GM18951 (cell line): ENCODE measurements at regions not wholly inside any gene's neighbourhood (a gene's known extent, or its start where the extent isn't known, plus 50 kb on each side); places are given as distances from the start of the nearest gene placed in this dataset.
"Not testable (repeated sequence)": the region's sequence is repeated elsewhere in the genome, so short reads cannot be mapped to it uniquely, and the experiment has no call there.

Experiments used
- POLR2A ChIP-seq: IDR thresholded peaks from 4 replicates; pipeline ENCODE4 v1.6.1; 2011; ENCODE audit warnings: mild to moderate bottlenecking; ENCODE audit not compliant: insufficient read length, insufficient read depth; ENCODE audit errors: extremely low read depth
- in situ Hi-C: fragments of 300-500 bp; cut with MboI; formaldehyde crosslinking; loops from one replicate; pipeline ENCODE4 v1.12.0; 2022; ENCODE audit warnings: low sequenced_read_pairs, mixed read lengths, inconsistent platforms; ENCODE audit not compliant: unreplicated experiment

- in situ Hi-C loops: no loop called here
- TF ChIP-seq POLR2A: no peak
Observed at GRCh38 chr2:143928184-143928583, 591.7 kb downstream of the ZEB2 start.

DNA sequence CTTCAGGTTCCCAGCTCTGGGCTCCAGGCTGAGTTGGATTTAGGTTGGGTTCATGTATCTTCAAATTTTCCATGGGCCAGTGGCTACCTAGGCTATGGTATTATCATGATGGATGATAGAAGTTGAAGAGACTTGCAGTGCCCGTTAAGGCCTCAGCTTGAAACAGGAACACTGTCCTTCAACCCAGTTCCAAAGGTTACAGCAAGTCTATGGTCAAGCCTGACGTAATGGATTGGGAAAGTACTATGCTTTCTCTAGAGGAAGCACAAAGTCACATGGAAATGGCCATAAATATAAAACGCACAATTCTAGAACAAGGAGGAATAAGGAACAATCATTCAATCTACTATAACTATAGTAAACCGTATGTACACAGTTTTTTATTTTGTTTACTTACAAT is 593.2 kb downstream of the ZEB2 start:
- in situ Hi-C loops: no loop called here
- no peak for TF ChIP-seq POLR2A

DNA sequence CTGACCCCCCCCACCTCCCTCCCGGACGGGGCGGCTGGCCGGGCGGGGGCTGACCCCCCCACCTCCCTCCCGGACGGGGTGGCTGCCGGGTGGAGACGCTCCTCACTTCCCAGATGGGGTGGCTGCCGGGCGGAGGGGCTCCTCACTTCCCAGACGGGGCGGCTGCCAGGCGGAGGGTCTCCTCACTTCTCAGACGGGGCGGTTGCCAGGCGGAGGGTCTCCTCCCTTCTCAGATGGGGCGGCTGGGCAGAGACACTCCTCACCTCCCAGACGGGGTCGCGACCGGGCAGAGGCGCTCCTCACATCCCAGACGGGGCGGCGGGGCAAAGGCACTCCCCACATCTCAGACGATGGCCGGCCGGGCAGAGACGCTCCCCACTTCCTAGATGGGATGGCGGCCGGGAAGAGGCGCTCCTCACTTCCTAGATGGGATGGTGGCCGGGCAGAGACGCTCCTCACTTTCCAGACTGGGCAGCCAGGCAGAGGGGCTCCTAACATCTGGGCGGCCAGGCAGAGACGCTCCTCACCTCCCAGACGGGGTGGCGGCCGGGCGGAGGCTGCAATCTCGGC is 597.6 kb downstream of the ZEB2 start:
- in situ Hi-C loops: not testable (repeated sequence)

DNA sequence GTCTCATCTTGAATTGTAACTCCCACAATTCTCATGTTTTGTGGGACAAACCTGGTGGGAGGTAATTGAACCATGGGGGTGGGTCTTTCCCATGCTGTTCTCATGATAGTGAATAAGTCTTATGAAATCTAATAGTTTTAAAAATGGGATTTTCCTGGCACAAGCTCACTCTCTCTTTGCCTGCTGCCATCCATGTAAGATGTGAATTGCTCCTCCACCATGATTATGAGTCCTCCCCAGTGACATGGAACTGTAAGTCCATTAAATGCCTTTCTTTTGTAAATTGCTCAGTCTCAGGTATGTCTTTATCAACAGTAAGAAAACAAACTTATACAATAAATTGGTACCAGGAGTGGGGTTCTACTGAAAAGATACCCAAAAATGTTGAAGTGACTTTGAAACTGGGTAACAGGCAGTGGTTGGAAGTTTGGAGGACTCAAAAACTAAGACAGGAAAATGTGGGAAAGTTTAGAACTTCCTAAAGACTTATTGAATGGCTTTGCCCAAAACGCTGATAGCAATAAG is 601.4 kb downstream of the ZEB2 start:
- TF ChIP-seq POLR2A: no peak
- in situ Hi-C loops: no loop called here

GRCh38 chr2:143916781-143917180 is 603.1 kb downstream of the ZEB2 start:
- in situ Hi-C loops: no loop called here

GRCh38 chr2:143909577-143910353 is 610.2 kb downstream of the ZEB2 start:
- no peak for TF ChIP-seq POLR2A
- in situ Hi-C loops: no loop called here

More at GRCh38 chr2:143916781-143917180, 603.1 kb downstream of the ZEB2 start:
- TF ChIP-seq POLR2A: no peak

- no peak for TF ChIP-seq POLR2A
- in situ Hi-C loops: no loop called here
Observed at GRCh38 chr2:143908843-143909242, 611.1 kb downstream of the ZEB2 start.

DNA sequence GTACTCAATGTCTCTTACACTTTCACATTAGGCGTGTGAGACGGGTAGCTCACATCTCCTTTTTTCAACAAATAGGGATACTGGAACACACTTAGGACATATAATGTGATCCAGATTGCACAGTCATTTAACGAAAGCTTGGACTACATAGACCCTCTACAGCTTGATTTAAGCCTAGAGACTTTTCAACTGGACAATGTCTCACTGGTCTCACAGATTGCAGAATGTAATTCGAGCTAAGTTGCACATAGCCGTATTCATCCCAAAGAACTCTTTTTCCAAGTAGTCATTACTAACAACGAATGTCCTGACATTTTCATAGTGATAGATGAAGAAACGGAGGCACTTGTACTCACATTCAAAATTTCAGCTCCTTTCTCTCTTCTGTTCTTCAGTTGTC is 612.1 kb downstream of the ZEB2 start:
- TF ChIP-seq POLR2A: no peak
- in situ Hi-C loops: no loop called here

DNA sequence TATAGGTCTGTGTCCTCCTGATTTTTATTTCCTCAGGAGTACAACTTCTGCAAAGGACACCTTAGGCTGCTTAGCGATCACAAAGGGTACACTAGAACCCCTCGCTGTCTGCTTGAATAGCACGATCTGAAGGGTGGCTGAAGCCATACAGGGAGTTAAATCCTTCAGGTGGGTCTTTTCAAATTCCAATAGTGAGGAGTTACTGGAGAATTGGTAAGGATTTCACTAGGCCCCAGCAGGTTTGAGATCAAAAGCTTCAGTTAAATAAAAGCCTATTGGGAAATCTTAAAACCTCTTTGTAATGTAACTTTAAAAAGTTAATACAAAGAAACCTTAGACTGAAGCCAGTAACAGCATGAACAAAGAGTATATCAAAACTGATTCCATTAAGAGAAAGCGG is 613.1 kb downstream of the ZEB2 start:
- in situ Hi-C loops: no loop called here
- no peak for TF ChIP-seq POLR2A

- in situ Hi-C loops: no loop called here
- TF ChIP-seq POLR2A: no peak
Observed at GRCh38 chr2:143905587-143905986, 614.3 kb downstream of the ZEB2 start.

- TF ChIP-seq POLR2A: no peak
- in situ Hi-C loops: no loop called here
Observed at GRCh38 chr2:143903172-143903856, 616.6 kb downstream of the ZEB2 start.

GRCh38 chr2:143901185-143901842 is 618.6 kb downstream of the ZEB2 start:
- in situ Hi-C loops: no loop called here
- TF ChIP-seq POLR2A: no peak

GRCh38 chr2:143899987-143900386 is 619.9 kb downstream of the ZEB2 start:
- TF ChIP-seq POLR2A: no peak
- in situ Hi-C loops: no loop called here
